Epidermal melanocyte (primary cell): ENCODE measurements at regions not wholly inside any gene's neighbourhood (a gene's known extent, or its start where the extent isn't known, plus 50 kb on each side); places are given as distances from the start of the nearest gene placed in this dataset.
"Not testable (repeated sequence)": the region's sequence is repeated elsewhere in the genome, so short reads cannot be mapped to it uniquely, and the experiment has no call there.

ENCODE experiments used
- DNase-seq: peaks from one replicate; pipeline ENCODE4 v3.0.0; 2011; ENCODE audit warnings: low spot score; ENCODE audit not compliant: insufficient read length

DNA sequence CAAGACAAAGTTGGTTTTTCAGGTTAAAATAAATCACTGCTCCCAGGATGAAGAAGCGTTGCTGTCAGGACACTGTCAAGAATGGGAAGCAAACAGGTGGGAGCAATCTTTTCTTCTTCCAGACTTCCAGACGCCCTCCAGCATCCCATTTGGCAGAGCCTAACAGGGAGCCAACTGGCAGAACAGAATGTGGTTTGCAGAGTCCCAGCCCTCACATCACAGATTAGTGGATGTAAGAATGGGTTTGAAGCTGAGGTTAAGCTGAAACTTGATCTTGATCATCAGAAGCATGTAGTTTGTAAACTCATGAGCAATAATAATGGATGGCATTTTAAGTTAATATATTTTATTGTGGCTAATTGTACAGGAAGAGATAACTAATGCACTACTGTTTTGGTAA lies 636.4 kb downstream of the SLC6A15 start:
- no peak for DNase-seq

GRCh38 chr12:84272324-84272723 lies 640.3 kb downstream of the SLC6A15 start:
- DNase-seq = no peak

DNA sequence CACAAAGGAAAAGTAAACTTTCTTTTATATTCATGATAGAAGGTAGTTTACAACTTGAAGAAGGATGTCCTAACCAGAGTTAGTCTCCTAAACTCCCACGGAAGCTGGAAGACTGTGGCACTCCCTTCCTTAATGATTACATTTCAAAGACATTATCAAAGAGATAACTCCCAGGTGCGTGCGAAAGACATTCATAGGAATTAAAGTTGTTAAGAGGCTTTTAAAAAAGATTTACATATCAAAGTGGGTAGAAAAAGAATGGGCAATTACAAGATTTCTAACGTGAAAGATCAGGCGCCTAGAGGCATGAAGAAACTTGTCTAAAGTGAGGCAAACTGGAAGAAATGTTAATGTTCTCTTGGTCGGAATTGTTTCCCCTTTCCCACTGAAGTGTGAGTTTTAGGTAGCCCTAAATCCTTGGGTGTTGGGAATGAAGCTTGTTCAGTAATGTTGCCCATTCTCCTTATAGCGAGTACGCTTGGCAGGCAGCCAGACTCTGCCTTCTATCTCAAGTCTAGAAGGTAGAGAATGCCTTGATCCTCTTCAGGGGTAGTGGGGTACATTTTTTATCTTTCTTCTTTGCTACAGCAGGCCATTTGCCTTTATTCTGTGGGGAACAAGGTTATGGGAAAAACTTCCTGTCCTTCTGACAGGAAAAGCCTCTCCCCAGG lies 642.0 kb downstream of the SLC6A15 start:
- DNase-seq = no peak

DNA sequence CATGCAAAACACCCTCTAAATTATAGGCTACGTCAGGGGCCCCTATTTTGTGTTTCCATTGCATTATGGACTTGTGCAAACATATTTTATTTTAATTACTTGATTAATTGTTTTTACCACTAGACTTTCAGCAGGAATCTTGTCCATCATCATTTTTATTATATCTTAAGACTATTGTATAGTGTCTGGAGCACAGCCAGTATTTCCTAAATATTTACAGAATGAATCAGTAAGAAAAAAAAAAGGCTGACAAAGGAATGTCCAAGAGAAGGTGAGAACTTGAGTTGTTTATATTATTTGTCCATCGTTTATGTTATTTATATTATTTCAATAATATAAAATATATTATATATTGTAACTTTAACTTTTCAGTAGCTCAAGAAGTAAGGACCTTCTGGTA lies 664.7 kb downstream of the SLC6A15 start:
- no peak for DNase-seq

- no peak for DNase-seq
Observed at GRCh38 chr12:84243686-84244085, 668.9 kb downstream of the SLC6A15 start.

GRCh38 chr12:84222841-84223240 lies 689.8 kb downstream of the SLC6A15 start:
- no peak for DNase-seq

DNA sequence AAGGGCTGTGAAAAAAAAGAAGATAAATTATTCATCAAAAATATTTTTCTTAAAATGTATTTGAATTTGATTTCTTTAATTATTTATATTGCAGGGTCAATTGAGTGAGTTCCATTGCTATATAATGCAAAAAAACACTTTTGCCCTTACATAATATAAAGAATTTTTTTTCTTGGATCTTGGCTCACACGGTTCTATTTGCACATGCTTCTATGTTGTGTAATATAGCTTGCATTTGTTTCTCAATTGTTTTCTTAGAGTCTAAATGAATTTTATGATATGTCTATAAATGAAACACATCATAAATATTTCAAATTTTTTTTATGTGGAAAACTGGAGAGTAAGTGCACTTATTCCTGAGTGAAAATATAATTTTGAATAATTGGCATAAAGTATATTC lies 694.2 kb downstream of the SLC6A15 start:
- no peak for DNase-seq

GRCh38 chr12:84201976-84202375 lies 710.6 kb downstream of the SLC6A15 start:
- DNase-seq = no peak

- no peak for DNase-seq
Observed at GRCh38 chr12:84198294-84198946, 714.2 kb downstream of the SLC6A15 start.

GRCh38 chr12:84191779-84192178 lies 720.8 kb downstream of the SLC6A15 start:
- DNase-seq = no peak

- no peak for DNase-seq
Observed at GRCh38 chr12:84186433-84186832, 726.2 kb downstream of the SLC6A15 start.

DNA sequence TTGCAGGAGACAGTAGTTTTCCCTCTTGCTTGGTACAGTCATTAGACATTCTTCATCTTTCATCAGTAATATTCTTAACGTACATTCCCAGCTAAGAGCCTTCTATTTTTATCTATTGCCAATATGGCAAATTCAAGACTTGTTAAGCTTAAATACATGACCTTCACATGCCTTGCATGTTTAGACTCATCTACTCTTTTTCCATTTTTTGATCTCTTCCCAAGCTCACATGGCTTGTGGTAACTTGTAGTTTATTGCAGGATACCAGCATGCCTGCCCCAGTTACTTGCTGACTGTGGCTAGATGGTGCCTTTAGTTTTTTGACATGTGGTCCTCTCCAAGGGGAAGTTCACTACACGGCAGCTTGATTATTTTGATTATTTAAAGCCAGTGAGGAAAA lies 729.0 kb downstream of the SLC6A15 start:
- DNase-seq = no peak

DNA sequence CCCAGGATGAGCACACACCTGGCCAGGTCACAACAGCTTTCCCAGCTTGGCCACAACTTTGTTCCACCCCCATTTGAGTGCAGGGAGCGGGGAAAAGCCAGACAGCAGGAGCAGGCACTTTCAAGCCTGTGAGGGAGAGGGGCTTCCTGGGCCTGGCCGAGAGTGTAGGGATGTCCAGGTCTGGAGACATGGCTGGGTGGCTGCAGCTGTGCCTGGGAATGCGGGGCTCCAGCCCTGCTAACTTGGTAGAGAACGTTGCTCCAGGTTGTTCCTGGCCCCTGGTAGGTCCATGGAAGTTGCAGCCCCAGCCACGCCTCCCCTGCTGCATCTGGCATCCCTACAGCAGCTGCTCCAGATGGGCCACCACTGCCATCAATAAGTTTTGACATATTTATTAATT lies 738.5 kb downstream of the SLC6A15 start:
- DNase-seq = no peak

DNA sequence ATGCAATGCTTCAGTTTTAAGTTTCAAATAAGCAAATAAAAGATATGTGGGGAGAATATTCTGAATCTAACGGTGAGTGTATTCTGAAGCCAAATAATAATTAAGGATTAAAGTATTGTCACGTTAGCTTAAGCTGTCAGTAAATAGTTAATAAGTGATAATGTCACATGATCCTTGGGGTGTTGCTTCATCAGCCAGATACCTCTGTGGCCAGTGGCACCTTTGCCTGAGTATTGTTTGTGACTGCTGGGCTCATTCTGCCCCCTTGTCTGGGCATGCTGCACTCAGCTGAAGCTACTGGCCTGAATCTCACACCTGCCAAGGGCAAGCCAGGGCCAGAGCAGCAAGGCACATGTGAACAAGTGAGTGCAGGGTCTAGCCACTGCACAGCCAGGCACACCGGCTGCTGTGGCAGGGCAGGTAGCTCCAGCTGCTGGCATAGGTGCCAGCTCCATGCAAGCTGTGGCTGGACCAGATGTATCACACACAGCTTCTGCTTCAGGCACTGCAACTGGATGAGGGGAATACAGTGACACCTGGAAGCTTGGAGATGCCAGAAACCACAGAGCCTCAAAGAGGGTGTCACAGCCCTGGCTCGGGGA lies 739.7 kb downstream of the SLC6A15 start:
- DNase-seq = no peak

DNA sequence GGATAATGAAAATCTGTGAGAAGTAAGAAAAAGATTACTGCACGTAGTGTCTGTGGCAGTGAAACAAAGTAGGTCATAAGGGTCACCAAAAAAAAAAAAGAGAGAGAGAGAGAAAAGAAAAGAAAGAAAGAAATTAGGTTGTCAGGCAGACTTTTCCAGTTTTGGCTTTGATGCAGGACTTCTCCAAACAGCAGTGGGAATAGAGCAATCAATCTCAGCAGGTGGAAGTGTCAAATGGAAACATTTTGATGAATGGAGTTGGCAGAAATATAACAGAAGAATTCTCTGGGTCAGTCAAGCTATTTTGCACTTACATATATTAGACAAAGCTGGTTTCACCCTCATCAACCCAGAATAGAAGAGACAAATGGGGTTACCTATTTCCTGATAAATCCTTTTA lies 745.8 kb downstream of the SLC6A15 start:
- DNase-seq = no peak

DNA sequence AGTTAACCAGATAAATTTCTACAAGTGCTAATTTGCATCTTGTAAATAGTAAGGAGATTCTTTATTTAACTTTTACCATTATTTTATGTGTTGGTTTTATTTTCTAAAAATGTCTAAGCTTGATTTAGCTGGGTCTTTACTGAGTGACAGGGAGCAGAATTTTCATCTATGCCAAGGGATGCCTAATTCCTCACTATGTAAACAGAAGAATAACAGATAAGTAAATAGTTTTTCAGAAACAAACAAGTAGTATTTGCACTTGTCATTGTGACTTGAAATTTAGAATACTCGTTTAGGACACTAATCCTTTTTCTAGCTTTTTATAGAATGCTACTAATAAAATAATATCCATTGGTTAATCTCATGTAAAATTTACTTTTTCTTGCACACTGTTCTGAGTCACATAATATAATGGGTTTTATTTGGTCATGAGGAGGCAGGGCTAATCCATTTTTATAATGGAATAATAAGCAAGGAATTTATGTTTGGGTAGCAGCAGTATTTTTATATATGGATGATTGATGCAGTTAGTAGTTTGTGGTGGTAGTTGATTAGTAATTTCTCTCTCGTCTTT lies 746.5 kb downstream of the SLC6A15 start:
- no peak for DNase-seq

DNA sequence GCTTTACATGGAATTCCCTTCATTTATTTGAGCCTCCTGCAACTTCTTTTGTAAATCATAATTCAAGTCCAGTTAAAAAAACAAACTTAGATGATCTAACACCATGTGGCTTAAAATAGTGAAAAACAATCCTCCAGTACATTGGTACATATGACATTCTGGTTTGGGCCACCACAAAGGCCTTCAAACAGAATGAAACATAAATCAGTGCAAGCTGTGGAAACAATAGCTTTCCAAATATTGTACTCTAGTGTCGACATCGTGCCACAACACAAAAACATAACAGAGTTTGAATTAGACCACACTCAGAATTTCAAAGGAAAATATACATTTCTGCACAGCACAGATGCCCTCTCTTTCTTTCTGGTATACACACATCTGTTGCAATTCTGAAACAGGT lies 751.3 kb downstream of the SLC6A15 start:
- no peak for DNase-seq

DNA sequence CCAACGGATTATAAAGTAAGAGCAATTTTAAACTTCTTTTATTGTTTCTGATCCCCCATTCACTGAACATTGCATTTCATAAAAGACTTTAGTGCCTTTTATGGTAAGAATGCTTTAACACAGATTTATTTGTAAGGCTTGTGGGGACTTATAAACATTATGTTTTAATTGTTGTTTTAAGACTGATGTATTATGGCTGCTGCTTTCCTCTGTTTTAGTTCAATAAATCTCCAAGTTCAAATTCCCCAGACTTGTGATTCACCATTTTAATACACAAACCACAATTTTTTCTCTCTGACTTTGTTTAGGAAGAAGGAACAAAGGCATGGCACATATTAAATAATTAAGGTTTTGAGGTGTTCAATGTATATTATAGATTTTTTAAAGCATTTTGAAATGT lies 753.3 kb downstream of the SLC6A15 start:
- no peak for DNase-seq

- DNase-seq = no peak
Observed at GRCh38 chr12:84157170-84157569, 755.4 kb downstream of the SLC6A15 start.

DNA sequence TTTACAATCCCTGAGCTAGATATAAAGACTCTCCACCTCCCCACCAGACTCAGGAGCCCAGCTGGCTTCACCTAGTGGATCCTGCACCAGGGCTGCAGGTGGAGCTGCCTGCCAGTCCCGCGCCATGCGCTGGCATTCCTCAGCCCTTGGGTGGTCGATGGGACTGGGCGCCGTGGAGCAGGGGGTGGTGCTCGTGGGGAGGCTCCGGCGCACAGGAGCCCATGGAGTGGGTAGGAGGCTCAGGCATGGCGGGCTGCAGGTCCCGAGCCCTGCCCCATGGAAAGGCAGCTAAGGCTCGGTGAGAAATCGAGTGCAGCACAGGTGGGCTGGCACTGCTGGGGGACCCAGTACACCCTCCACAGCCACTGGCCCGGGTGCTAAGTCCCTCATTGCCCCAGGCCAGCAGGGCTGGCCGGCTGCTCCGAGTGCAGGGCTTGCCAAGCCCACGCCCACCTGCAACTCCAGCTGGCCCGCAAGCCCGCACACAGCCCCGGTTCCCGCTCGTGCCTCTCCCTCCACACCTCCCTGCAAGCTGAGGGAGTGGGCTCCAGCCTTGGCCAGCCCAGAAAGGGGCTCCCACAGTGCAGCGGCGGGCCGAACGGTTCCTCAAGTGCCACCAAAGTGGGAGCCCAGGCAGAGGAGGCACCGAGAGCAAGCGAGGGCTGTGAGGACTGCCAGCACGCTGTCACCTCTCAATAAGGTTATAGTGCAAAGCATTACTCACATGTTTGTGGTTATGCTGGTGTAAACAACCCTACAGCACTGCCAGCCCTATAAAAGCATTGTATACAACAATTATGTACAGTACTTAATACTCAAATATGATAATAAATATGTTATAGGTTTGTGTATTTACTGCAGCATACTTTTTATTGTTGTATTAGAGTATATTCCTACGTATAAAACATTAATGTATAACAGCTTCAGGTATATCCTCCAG lies 757.3 kb downstream of the SLC6A15 start:
- DNase-seq = not testable (repeated sequence)

DNA sequence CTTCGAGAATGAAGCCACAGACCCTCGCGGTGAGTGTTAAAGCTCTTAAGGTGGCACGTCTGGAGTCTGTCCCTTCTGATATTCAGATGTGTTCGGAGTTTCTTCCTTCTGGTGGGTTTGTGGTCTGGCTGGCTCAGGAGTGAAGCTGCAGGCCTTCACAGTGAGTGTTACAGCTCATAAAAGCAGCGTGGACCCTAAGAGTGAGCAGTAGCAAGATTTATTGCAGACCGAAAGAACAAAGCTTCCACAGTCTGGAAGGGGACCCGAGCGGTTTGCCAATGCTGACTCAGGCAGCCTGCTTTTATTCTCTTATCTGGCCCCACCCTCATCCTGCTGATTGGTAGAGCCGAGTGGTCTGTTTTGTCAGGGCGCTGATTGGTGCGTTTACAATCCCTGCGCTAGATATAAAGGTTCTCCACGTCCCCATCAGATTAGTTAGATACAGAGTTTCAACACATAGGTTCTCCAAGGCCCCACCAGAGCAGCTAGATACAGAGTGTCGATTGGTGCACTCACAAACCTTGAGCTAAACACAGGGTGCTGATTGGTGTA lies 758.1 kb downstream of the SLC6A15 start:
- DNase-seq = not testable (repeated sequence)
